H9 (cell line): ENCODE measurements at regions not wholly inside any gene's neighbourhood (a gene's known extent, or its start where the extent isn't known, plus 50 kb on each side); places are given as distances from the start of the nearest gene placed in this dataset.

Source experiments
- DNase-seq: peaks from one replicate; pipeline ENCODE4 v3.0.0-alpha.2; 2017
- H2AFZ ChIP-seq: one replicate; pipeline ENCODE4 v1.6.1; 2013; ENCODE audit warnings: mild to moderate bottlenecking, low read length, control low read depth, moderate library complexity
- H2AK5ac ChIP-seq: 2 replicates; pipeline ENCODE4 v1.6.1; 2013; ENCODE audit warnings: low read length, control low read depth, mixed read lengths; ENCODE audit not compliant: insufficient read length
- H2BK120ac ChIP-seq: one replicate; pipeline ENCODE4 v1.6.1; 2013; ENCODE audit warnings: low read depth, mild to moderate bottlenecking, low read length, control low read depth, inconsistent platforms; ENCODE audit not compliant: poor library complexity, severe bottlenecking
- H2BK12ac ChIP-seq: 2 replicates; pipeline ENCODE4 v1.6.1; 2013; ENCODE audit warnings: low read length, control low read depth, mixed read lengths, low read depth; ENCODE audit not compliant: insufficient read length
- H2BK15ac ChIP-seq: 2 replicates; pipeline ENCODE4 v1.6.1; 2013; ENCODE audit warnings: low read depth, low read length, control low read depth
- H2BK20ac ChIP-seq: one replicate; pipeline ENCODE4 v1.6.1; 2013; ENCODE audit warnings: low read depth, mild to moderate bottlenecking, low read length, control low read depth, inconsistent platforms; ENCODE audit not compliant: poor library complexity, severe bottlenecking
- H2BK5ac ChIP-seq: 2 replicates; pipeline ENCODE4 v1.6.1; 2013; ENCODE audit warnings: low read length, control low read depth, mixed read lengths; ENCODE audit not compliant: insufficient read length
- H3K14ac ChIP-seq: 2 replicates; pipeline ENCODE4 v1.6.1; 2013; ENCODE audit warnings: low read length, control low read depth; ENCODE audit not compliant: insufficient read depth
- H3K18ac ChIP-seq: 2 replicates; pipeline ENCODE4 v1.6.1; 2013; ENCODE audit warnings: low read depth, mild to moderate bottlenecking, mixed read lengths, low read length, control low read depth; ENCODE audit not compliant: insufficient read length
- H3K23ac ChIP-seq: 2 replicates; pipeline ENCODE4 v1.6.1; 2013; ENCODE audit warnings: low read length, control low read depth, mixed read lengths, low read depth; ENCODE audit not compliant: insufficient read length
- H3K23me2 ChIP-seq: 2 replicates; pipeline ENCODE4 v1.6.1; 2013; ENCODE audit warnings: low read depth, mild to moderate bottlenecking, mixed read lengths, low read length, control low read depth; ENCODE audit not compliant: insufficient read length, poor library complexity, severe bottlenecking
- H3K27ac ChIP-seq: 2 replicates; pipeline ENCODE4 v1.5.1; 2013; ENCODE audit warnings: low read length, control low read depth, mixed read lengths, low read depth; ENCODE audit not compliant: insufficient read length
- H3K27me3 ChIP-seq: 2 replicates; pipeline ENCODE4 v1.6.1; 2013; ENCODE audit warnings: low read length, control low read depth, inconsistent platforms; ENCODE audit not compliant: insufficient read depth
- H3K4ac ChIP-seq: 2 replicates; pipeline ENCODE4 v1.6.1; 2013; ENCODE audit warnings: low read depth, mild to moderate bottlenecking, control low read depth, inconsistent platforms, low read length, moderate library complexity
- H3K4me1 ChIP-seq: 2 replicates; pipeline ENCODE4 v1.6.1; 2013; ENCODE audit warnings: low read length, control low read depth, inconsistent platforms; ENCODE audit not compliant: insufficient read depth
- H3K4me2 ChIP-seq: 2 replicates; pipeline ENCODE4 v1.6.1; 2013; ENCODE audit warnings: low read length, control low read depth, mixed read lengths; ENCODE audit not compliant: insufficient read length, insufficient read depth
- H3K56ac ChIP-seq: 2 replicates; pipeline ENCODE4 v1.6.1; 2013; ENCODE audit warnings: low read depth, mild to moderate bottlenecking, mixed read lengths, low read length, control low read depth; ENCODE audit not compliant: insufficient read length
- H3K79me1 ChIP-seq: 2 replicates; pipeline ENCODE4 v1.6.1; 2013; ENCODE audit warnings: low read depth, mild to moderate bottlenecking, moderate library complexity, low read length, control low read depth, inconsistent platforms; ENCODE audit not compliant: insufficient read depth, poor library complexity, severe bottlenecking
- H3K79me2 ChIP-seq: 2 replicates; pipeline ENCODE4 v1.6.1; 2013; ENCODE audit warnings: low read length, control low read depth, inconsistent platforms; ENCODE audit not compliant: insufficient read depth
- H3K9ac ChIP-seq: 2 replicates; pipeline ENCODE4 v1.6.1; 2013; ENCODE audit warnings: low read length, control low read depth, mixed read lengths; ENCODE audit not compliant: insufficient read length; ENCODE audit errors: extremely low read depth
- H3K9me3 ChIP-seq: one replicate; pipeline ENCODE4 v1.6.1; 2013; ENCODE audit warnings: low read depth, low read length, inconsistent platforms; ENCODE audit not compliant: control insufficient read depth
- H3T11ph ChIP-seq: one replicate; pipeline ENCODE4 v1.6.1; 2013; ENCODE audit warnings: mild to moderate bottlenecking, low read length, control low read depth, inconsistent platforms
- H4K20me1 ChIP-seq: one replicate; pipeline ENCODE4 v1.6.1; 2013; ENCODE audit not compliant: control insufficient read depth, insufficient read length, insufficient read depth
- H4K5ac ChIP-seq: 2 replicates; pipeline ENCODE4 v1.6.1; 2013; ENCODE audit warnings: low read depth, mild to moderate bottlenecking, mixed read lengths, low read length, control low read depth; ENCODE audit not compliant: insufficient read length
- H4K8ac ChIP-seq: replicated peaks from 2 replicates; pipeline ENCODE4 v1.6.1; 2013; ENCODE audit warnings: low read length, control low read depth, mixed read lengths, low read depth; ENCODE audit not compliant: insufficient read length
- H4K91ac ChIP-seq: 2 replicates; pipeline ENCODE4 v1.6.1; 2013; ENCODE audit warnings: low read depth, mild to moderate bottlenecking, moderate library complexity, mixed read lengths, low read length, control low read depth; ENCODE audit not compliant: insufficient read length
- H3K27ac Mint-ChIP-seq, 3 experiments: 2 replicates in 2 of 3; 3 replicates in 1 of 3; pipeline ENCODE4 v1.8.0; 2020 to 2021; ENCODE audit warnings: mixed read lengths in 3 of 3, mild to moderate bottlenecking in 1 of 3, moderate library complexity in 1 of 3
- H3K27me3 Mint-ChIP-seq: 2 replicates; pipeline ENCODE4 v1.8.0; 2021; ENCODE audit warnings: low read depth, mild to moderate bottlenecking, moderate library complexity, mixed read lengths
- H3K36me3 Mint-ChIP-seq, 3 experiments: 2 replicates in 2 of 3; 3 replicates in 1 of 3; pipeline ENCODE4 v1.8.0; 2020 to 2021; ENCODE audit warnings: low read depth in 3 of 3, mixed read lengths in 3 of 3; ENCODE audit not compliant: insufficient read depth in 1 of 3
- H3K4me1 Mint-ChIP-seq, 2 experiments: 2 replicates each; pipeline ENCODE4 v1.8.0; 2020; ENCODE audit warnings: mixed read lengths in 2 of 2
- H3K4me3 Mint-ChIP-seq, 2 experiments: 2 replicates in 1 of 2; 3 replicates in 1 of 2; pipeline ENCODE4 v1.8.0; 2020 to 2021; ENCODE audit warnings: mild to moderate bottlenecking in 2 of 2, mixed read lengths in 2 of 2, moderate library complexity in 1 of 2
- H3K9me3 Mint-ChIP-seq, 2 experiments: 2 replicates in 1 of 2; 3 replicates in 1 of 2; pipeline ENCODE4 v1.8.0; 2020; ENCODE audit warnings: mild to moderate bottlenecking in 2 of 2, mixed read lengths in 2 of 2, moderate library complexity in 1 of 2
- CTCF ChIP-seq: fragments of 200-600 bp; sonication (generic); conservative IDR thresholded peaks from 3 replicates; pipeline ENCODE4 v1.8.0; 2021; ENCODE audit warnings: antibody characterized with exemption, mild to moderate bottlenecking
- WGBS: extraction: QIAGEN DNeasy Blood & Tissue Kit; methylation state at CpG from one replicate; pipeline ENCODE4 v1.1.7; 2013; ENCODE audit warnings: missing lambda C conversion rate, low lambda C conversion rate, mixed read lengths; ENCODE audit not compliant: insufficient read length; ENCODE audit errors: extremely low coverage; 5-methylcytosine and 5-hydroxymethylcytosine counted together

GRCh38 chr9:4435197-4435596 is 55.1 kb upstream of the SLC1A1 start:
- H3K4me1 Mint-ChIP-seq: no peaks in the 10 kb centered on the region
- Histone ChIP-seq H3K4me1 (no peaks in the 10 kb centered on the region), H4K8ac (no peak overlapping the region), H3K23me2 (no peaks in the 10 kb centered on the region), H3K4ac (no peak overlapping the region), H3K9ac (no peak overlapping the region), H2BK12ac (no peak overlapping the region), H2BK120ac (no peak overlapping the region), H3K14ac (no peak overlapping the region), H3K23ac (no peak overlapping the region), H2BK15ac (no peak overlapping the region), H3K18ac (no peak overlapping the region), H3T11ph (no peak overlapping the region), H2BK5ac (no peak overlapping the region), H4K5ac (no peak overlapping the region), H4K20me1 (no peaks in the 10 kb centered on the region), H3K4me2 (no peak overlapping the region), H3K27me3 (no peaks in the 10 kb centered on the region), H3K9me3 (peaks cover 4% of the 10 kb centered on the region), H4K91ac (no peak overlapping the region), H3K56ac (no peak overlapping the region), H3K79me1 (no peaks in the 10 kb centered on the region), H2AFZ (no peak overlapping the region), H2AK5ac (no peak overlapping the region), H3K79me2 (no peaks in the 10 kb centered on the region), H3K27ac (no peak overlapping the region), H2BK20ac (no peak overlapping the region)
- H3K4me3 Mint-ChIP-seq: no peak overlapping the region
- peaks cover 2 to 4% (median 3%) of the 10 kb centered on the region in 3 experiments; a peak in 1 of 7 replicates for H3K36me3 Mint-ChIP-seq
- no peak overlapping the region for H3K27ac Mint-ChIP-seq
- no peak for TF ChIP-seq CTCF
- WGBS: no CpG with 5 or more reads among the region's 4 CpGs
- peaks cover 2% of the 10 kb centered on the region; the same call in 1 of the 2 replicates for H3K27me3 Mint-ChIP-seq
- no peak for DNase-seq
- peaks cover 7 to 8% of the 10 kb centered on the region in 2 experiments; a peak in 3 of 5 replicates for H3K9me3 Mint-ChIP-seq
